ENCODE measurements at regions not wholly inside any gene's neighbourhood (a gene's known extent, or its start where the extent isn't known, plus 50 kb on each side); places are given as distances from the start of the nearest gene placed in this dataset.

GRCh38 chr2:57979158-57979557 lies 67.4 kb upstream of the VRK2 start:
- TF ChIP-seq EZH2 (IDR thresholded peaks at IDR 0.05; ENCODE audit: insufficient read depth, poor library complexity, severe bottlenecking) = no peak
- no peak for TF ChIP-seq EZH2phosphoT487 (IDR thresholded peaks at IDR 0.05; ENCODE audit: insufficient read depth, low read depth)

All from GM23248 (cell line).